ENCODE measurements at regions not wholly inside any gene's neighbourhood (a gene's known extent, or its start where the extent isn't known, plus 50 kb on each side); places are given as distances from the start of the nearest gene placed in this dataset.

DNA sequence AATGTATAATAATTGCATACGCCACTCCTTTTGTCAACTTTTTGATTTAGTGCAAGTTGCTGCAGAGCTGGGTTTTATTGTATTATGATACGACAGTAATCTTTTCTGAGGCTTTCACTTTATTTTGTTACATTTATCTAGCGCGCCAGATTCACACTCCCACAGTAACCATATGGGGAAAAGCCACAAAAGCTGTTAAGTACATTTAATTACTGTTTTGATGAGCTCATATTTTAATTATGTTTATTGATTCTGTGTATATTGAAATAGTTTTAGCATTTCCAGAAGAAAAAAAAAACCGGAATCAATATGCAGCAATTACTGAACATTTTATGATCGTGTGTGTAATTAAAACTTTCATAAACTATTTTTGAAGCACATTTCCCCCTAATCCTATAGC lies 118.5 kb downstream of the RAB11FIP2 start:
- TF ChIP-seq, protein P1, sequence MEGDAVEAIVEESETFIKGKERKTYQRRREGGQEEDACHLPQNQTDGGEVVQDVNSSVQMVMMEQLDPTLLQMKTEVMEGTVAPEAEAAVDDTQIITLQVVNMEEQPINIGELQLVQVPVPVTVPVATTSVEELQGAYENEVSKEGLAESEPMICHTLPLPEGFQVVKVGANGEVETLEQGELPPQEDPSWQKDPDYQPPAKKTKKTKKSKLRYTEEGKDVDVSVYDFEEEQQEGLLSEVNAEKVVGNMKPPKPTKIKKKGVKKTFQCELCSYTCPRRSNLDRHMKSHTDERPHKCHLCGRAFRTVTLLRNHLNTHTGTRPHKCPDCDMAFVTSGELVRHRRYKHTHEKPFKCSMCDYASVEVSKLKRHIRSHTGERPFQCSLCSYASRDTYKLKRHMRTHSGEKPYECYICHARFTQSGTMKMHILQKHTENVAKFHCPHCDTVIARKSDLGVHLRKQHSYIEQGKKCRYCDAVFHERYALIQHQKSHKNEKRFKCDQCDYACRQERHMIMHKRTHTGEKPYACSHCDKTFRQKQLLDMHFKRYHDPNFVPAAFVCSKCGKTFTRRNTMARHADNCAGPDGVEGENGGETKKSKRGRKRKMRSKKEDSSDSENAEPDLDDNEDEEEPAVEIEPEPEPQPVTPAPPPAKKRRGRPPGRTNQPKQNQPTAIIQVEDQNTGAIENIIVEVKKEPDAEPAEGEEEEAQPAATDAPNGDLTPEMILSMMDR (IDR thresholded peaks at IDR 0.05; ENCODE audit: low read length) = no peak
- no peak for TF ChIP-seq EZH2 (IDR thresholded peaks at IDR 0.05; ENCODE audit: borderline replicate concordance, low read length)

All from OCI-LY1 (cell line).